ENCODE measurements at regions not wholly inside any gene's neighbourhood (a gene's known extent, or its start where the extent isn't known, plus 50 kb on each side); places are given as distances from the start of the nearest gene placed in this dataset.

DNA sequence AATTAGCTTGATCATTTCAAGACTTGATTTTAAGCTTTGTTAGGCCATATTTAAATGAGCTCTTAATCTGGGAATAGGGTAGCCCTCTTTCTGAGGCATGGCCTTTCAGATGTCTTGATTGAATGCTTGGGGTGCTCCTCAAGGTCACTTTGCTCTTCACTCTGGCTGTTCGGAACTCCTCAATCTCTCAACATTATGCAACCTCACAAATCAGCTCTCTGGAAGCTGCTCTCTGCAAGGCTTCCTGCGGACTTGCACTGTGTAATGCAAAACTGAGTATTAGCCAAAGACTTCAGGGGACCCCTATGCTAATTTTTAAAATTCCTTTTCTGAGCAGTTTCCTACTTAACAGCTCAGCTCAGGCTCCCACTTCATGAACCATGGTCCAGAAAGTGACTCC is 398.3 kb downstream of the PRDM5 start:
- no peak for DNase-seq

DNA sequence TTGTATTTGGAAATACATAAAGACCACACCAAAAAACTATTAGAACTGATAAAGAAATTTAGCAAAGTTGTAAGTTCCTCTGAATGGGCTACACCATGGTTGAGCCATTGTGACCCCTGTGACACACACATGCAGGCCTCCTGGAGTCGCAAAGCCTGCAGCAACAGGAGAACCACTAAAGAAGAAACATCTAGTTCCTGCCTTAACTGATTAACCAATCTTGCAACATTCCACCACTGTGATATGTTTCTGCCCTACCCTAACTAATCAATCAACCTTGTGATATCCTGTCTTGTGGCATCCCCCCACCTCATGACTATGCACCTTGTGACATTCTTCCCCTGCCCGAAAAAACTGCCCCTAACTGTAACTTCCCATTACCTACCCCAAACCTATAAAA is 401.8 kb downstream of the PRDM5 start:
- DNase-seq, result no peak

GRCh38 chr4:120517966-120518365 is 404.6 kb downstream of the PRDM5 start:
- DNase-seq, result no peak

- no peak for DNase-seq
These were observed 412.8 kb downstream of the PRDM5 start for GRCh38 chr4:120509719-120510118.

DNA sequence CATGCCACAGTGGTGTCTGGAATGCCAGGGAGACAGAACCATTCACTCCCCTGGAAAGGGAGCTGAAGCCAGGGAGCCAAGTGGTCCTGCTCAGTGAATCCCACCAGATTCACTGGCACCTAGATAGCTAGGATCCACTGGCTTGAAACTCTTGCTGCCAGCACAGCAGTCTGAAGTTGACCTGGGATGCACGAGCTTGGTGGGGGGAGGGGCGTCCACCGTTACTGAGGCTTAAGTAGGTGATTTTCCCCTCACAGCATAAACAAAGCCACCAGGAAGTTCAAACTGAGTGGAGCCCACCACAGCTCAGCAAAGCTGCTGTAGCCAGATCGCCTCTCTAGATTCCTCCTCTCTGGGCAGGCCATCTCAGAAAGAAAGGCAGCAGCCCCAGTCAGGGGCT is 413.3 kb downstream of the PRDM5 start:
- no peak for DNase-seq

DNA sequence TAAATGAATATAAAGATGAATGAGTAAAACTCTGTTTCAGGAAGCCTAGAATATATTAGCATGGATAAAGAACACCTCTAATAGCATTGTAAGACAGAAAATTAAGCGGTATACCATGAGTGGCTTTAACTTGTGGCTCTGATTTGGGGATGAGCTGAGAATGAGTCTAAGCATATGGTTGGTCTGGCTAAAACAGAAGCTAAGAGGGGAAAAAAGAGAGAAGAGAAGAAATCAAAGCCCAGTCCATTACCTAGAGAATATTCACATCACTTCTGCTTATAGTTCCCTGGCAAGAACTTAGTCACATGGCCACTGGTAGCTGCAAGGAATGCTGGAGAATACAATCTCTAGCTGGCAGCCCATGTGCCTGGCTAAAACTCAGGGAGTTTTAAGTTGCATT is 414.5 kb downstream of the PRDM5 start:
- DNase-seq, result no peak

- DNase-seq, result no peak
These were observed 416.0 kb downstream of the PRDM5 start for GRCh38 chr4:120506536-120506935.

- DNase-seq, result no peak
These were observed 423.8 kb downstream of the PRDM5 start for GRCh38 chr4:120498678-120499077.

- DNase-seq, result no peak
These were observed 424.8 kb upstream of the MAD2L1 start for GRCh38 chr4:120491481-120491880.

DNA sequence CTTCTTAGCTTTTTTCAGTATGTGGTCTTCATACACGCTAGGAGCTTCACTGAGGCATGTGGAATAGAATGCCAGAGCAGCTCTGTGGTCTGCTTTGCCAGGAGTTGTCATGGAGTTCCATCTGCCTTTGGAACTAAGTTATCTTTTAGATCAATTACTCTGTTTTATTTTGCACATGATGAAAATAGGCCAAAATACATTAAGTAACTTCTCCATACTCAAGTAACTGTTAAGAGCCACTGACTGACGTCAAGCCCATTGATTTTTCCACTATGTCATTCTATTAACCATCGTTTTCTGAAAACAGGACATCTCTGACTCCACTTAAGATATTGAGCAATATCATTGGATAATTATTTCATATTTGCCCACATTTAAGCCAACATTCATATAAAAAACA is 415.1 kb upstream of the MAD2L1 start:
- DNase-seq, result no peak

- no peak for DNase-seq
These were observed 405.9 kb upstream of the MAD2L1 start for GRCh38 chr4:120472447-120473131.

GRCh38 chr4:120466429-120466828 is 399.8 kb upstream of the MAD2L1 start:
- DNase-seq, result no peak

- DNase-seq, result no peak
These were observed 388.1 kb upstream of the MAD2L1 start for GRCh38 chr4:120454788-120455187.

DNA sequence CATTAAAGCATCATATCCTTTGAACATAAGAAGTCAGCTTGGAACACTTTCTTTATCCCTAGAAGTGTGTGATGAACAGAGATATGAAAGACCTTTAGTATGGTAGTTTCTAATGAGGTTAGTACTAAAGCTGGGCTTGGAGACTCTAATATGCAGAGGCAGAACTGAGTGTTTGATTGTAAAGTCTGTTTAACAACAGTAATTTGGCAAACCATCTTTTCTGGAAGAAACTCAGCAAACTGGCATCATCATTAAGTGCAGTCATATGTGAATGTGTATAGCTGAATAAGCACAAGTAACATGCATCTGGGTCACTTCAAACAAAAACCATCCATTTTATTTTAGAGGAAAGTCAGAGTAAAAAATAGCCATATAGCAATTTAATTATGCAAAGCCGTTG is 385.9 kb upstream of the MAD2L1 start:
- no peak for DNase-seq

GRCh38 chr4:120452001-120452400 is 385.4 kb upstream of the MAD2L1 start:
- no peak for DNase-seq

- DNase-seq, result no peak
These were observed 381.1 kb upstream of the MAD2L1 start for GRCh38 chr4:120447774-120448173.

DNA sequence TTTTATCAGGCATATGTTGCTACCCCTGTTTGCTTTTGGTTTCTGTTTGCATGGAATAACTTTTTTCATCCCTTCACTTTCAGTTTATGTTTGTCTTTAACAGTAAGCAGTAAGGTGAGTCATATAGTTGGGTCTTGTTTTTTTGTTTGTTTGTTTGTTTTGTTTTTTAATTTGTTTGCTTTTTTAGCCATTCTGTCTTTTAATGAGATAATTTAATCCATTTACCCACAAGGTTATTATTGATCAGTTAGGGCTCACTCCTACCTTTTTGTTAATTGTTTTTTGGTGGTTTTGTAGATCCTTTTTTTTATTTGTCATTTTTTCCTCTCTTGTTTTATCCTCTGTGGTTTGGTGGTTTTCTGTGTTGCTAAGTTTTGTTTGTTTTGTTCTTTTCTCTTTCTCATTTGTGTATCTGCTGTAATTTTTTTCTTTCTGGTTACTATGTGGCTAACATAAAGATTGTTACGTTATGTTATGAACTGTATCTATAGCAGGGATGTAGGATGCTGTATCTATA is 379.5 kb upstream of the MAD2L1 start:
- no peak for DNase-seq

- DNase-seq, result no peak
These were observed 378.5 kb upstream of the MAD2L1 start for GRCh38 chr4:120445186-120445585.

GRCh38 chr4:120443116-120443515 is 376.5 kb upstream of the MAD2L1 start:
- DNase-seq, result no peak

DNA sequence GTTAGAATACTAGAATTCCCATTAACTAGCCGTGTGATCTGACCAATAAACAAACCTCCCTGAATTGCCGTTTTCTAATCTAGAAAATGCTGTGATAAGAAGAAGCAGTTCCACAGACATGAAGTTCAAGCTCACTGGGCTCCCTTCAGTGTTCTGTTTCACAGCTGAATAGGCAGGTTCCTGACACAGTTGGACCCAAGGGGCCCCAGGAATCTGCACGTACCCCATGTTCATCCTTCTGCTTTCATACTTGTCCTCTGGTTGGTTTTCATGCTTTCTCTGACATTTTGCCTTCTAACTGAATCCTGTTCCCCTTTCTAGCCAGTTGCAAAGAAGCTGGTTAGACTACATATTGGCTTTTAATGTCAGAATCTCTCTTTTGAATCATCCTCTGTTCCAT is 374.1 kb upstream of the MAD2L1 start:
- DNase-seq, result no peak

- DNase-seq, result no peak
These were observed 368.5 kb upstream of the MAD2L1 start for GRCh38 chr4:120435179-120435578.

GRCh38 chr4:120434756-120435155 is 368.1 kb upstream of the MAD2L1 start:
- DNase-seq, result no peak

DNA sequence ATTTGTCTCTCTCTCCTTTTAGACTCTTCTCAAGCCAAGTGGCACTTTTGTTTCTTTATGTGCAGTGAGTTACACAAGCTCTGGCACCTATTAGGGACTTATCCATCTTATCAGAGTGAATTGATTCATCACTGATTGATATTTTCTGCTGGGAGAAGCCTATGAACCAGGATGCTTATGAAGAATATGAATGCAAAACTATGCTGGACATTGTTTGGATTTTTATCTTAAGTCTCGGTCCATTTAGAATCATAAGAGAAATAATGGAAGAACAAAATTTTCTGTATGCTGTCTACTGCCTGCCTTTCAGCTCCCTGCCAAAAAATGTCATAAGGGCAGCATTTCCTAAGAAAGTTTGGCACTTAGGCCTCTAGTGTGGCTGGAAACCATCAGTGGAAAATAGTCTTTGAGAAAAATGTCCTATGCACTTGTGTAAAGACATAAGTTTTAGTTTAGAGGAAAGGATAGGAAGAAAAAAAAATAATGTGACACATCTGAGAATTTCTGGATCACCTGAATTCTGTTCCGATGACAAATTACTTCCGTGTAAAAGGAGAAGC is 365.7 kb upstream of the MAD2L1 start:
- DNase-seq, result no peak

DNA sequence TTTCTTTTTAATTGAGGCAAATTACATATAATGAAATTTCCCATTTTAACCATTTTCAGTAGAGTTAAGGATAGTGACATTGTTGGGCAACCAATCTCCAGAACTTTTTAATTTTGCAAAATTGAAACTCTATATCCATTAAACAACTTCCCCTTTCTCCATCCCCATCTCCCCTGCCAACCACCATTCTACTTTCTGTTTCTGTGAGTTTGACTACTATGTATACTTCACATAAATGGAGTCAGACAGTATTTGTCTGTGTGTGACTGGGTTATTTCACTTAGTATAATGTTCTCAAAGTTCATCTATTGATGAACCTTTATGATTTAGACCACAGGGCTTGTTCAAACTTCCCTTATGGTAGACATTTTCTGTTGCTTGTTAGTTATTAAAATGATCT is 364.5 kb upstream of the MAD2L1 start:
- no peak for DNase-seq

GRCh38 chr4:120418146-120418545 is 351.5 kb upstream of the MAD2L1 start:
- no peak for DNase-seq

Measured in CD4-positive, alpha-beta T cell treated with Interleukin-17A for 4 hours (primary cell).